Nephron (organoid): ENCODE measurements at regions not wholly inside any gene's neighbourhood (a gene's known extent, or its start where the extent isn't known, plus 50 kb on each side); places are given as distances from the start of the nearest gene placed in this dataset.

Source experiments
- H3K27ac Mint-ChIP-seq, 3 experiments: 2 replicates each; pipeline ENCODE4 v1.8.0; 2020; ENCODE audit warnings: mixed read lengths in 3 of 3, mild to moderate bottlenecking in 2 of 3, moderate library complexity in 1 of 3
- H3K27me3 Mint-ChIP-seq: 2 replicates; pipeline ENCODE4 v1.8.0; 2021; ENCODE audit warnings: low read depth, mild to moderate bottlenecking, moderate library complexity, mixed read lengths
- H3K36me3 Mint-ChIP-seq: 2 replicates; pipeline ENCODE4 v1.8.0; 2020; ENCODE audit warnings: low read depth, mixed read lengths
- H3K4me1 Mint-ChIP-seq: 2 replicates; pipeline ENCODE4 v1.8.0; 2020; ENCODE audit warnings: mixed read lengths
- H3K4me3 Mint-ChIP-seq, 3 experiments: 2 replicates each; pipeline ENCODE4 v1.8.0; 2020; ENCODE audit warnings: mild to moderate bottlenecking in 3 of 3, mixed read lengths in 3 of 3, moderate library complexity in 2 of 3
- H3K9me3 Mint-ChIP-seq: 2 replicates; pipeline ENCODE4 v1.8.0; 2020; ENCODE audit warnings: mixed read lengths
- TF ChIP-seq, protein P1 (sequence below), 3 experiments: fragments of 200-600 bp; sonication (generic); IDR thresholded peaks; one replicate each; pipeline ENCODE4 v1.5.0; 2021; ENCODE audit warnings: antibody characterized with exemption in 3 of 3; ENCODE audit not compliant: unreplicated experiment in 3 of 3

DNA sequence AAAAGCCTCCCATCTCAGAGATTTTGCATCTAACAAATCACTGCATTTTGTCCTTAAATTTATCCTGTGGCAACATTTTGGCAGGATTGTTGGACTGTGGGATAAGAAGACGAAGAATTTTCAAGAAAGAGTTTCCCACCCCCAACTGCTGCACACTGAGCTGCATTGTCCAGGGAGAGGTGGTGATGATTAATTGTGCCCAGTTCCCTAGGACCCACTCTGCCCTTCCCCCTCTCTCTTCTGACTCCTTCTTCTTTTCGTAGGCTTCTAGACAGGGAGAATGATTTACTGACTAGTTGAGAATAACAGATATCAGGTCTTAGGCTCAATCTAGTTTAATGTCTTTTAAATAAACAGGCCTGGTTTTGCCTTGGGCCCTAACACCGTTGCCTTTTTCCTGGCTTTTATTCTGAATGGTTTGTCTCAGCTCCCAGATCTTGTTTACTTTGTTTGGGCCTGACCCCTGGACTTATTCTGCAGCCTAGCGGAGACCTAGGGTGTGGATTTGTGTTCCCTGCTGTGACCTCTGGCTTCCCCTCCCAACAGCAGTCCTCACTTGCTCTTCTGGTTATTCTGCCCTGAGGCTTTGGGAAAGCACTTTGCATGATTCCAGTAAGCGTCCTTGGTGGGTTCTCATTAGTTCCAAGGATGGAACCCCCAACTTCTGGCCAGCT lies 233.3 kb downstream of the INSIG2 start:
- TF ChIP-seq, protein P1, sequence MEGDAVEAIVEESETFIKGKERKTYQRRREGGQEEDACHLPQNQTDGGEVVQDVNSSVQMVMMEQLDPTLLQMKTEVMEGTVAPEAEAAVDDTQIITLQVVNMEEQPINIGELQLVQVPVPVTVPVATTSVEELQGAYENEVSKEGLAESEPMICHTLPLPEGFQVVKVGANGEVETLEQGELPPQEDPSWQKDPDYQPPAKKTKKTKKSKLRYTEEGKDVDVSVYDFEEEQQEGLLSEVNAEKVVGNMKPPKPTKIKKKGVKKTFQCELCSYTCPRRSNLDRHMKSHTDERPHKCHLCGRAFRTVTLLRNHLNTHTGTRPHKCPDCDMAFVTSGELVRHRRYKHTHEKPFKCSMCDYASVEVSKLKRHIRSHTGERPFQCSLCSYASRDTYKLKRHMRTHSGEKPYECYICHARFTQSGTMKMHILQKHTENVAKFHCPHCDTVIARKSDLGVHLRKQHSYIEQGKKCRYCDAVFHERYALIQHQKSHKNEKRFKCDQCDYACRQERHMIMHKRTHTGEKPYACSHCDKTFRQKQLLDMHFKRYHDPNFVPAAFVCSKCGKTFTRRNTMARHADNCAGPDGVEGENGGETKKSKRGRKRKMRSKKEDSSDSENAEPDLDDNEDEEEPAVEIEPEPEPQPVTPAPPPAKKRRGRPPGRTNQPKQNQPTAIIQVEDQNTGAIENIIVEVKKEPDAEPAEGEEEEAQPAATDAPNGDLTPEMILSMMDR (IDR thresholded peaks at IDR 0.05; ENCODE audit: unreplicated experiment in 3 of 3): no peak
- no peaks in the 10 kb centered on the region for H3K9me3 Mint-ChIP-seq

DNA sequence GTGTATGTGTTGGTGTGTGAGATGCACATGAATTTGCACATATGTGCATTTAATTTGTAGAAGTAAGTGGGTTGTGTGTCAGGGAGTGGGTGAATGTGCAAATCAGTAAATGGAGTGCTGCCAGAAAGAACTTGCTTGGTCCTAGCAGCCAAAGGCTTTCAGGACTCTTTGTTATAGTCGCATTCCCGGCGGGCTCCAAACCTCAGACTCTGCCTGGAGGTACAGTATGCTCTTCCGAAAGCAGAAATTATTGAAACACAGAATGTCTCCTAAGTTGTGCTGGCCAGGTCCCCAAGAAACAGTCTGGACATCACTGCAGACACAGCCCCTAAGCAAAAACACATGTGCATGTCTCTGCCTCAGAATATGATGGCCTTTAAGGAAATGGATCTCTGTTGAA lies 232.4 kb downstream of the INSIG2 start:
- H3K27ac Mint-ChIP-seq: peak overlapping the region; percentile 49 to 54 (median 51)
- TF ChIP-seq, protein P1 (IDR thresholded peaks at IDR 0.05; ENCODE audit: unreplicated experiment in 3 of 3): no peak
- no peaks in the 10 kb centered on the region for H3K36me3 Mint-ChIP-seq
- no peak overlapping the region for H3K4me3 Mint-ChIP-seq
- peaks cover 6% of the 10 kb centered on the region for H3K27me3 Mint-ChIP-seq
- no peaks in the 10 kb centered on the region for H3K9me3 Mint-ChIP-seq
- peaks cover 38% of the 10 kb centered on the region for H3K4me1 Mint-ChIP-seq

More for the DNA sequence above, 233.3 kb downstream of the INSIG2 start:
- H3K27ac Mint-ChIP-seq: peak overlapping the region; percentile 29 to 50 (median 49)
- H3K36me3 Mint-ChIP-seq: no peaks in the 10 kb centered on the region
- H3K4me3 Mint-ChIP-seq: no peak overlapping the region
- H3K27me3 Mint-ChIP-seq: peaks cover 6% of the 10 kb centered on the region
- H3K4me1 Mint-ChIP-seq: peaks cover 38% of the 10 kb centered on the region

GRCh38 chr2:118320196-118320595 lies 231.9 kb downstream of the INSIG2 start:
- peak overlapping the region; percentile 49 to 54 (median 51) for H3K27ac Mint-ChIP-seq

GRCh38 chr2:118319271-118319684 lies 231.0 kb downstream of the INSIG2 start:
- TF ChIP-seq, protein P1 (IDR thresholded peaks at IDR 0.05; ENCODE audit: unreplicated experiment in 3 of 3): no peak
- H3K27me3 Mint-ChIP-seq: peaks cover 6% of the 10 kb centered on the region

More at GRCh38 chr2:118320196-118320595, 231.9 kb downstream of the INSIG2 start:
- H3K36me3 Mint-ChIP-seq: no peaks in the 10 kb centered on the region
- peaks cover 38% of the 10 kb centered on the region for H3K4me1 Mint-ChIP-seq
- no peaks in the 10 kb centered on the region for H3K9me3 Mint-ChIP-seq
- TF ChIP-seq, protein P1 (IDR thresholded peaks at IDR 0.05; ENCODE audit: unreplicated experiment in 3 of 3): no peak
- H3K27me3 Mint-ChIP-seq: peaks cover 6% of the 10 kb centered on the region
- no peak overlapping the region for H3K4me3 Mint-ChIP-seq

DNA sequence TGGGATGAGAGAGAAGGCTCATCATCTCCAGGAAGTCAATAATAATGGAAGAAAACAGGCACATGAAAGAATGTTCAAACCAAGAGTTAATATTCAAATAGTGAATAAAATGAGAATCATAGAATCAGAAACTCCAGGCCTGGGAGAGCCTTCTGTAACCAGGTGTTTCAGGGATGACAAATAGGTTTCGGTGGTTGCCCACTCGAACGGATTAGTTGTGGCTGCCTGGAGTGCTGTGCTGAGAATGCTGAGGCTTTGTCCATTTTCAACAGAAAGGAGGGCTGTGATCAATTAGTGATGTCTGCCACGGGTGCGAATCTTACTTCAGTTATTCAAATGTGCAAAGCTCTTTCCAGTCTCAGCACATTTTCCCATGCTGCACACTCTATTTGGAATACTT lies 227.3 kb downstream of the INSIG2 start:
- Mint-ChIP-seq H3K9me3 (no peaks in the 10 kb centered on the region), H3K27me3 (peaks cover 9% of the 10 kb centered on the region), H3K36me3 (no peaks in the 10 kb centered on the region), H3K27ac (no peak overlapping the region), H3K4me1 (peaks cover 48% of the 10 kb centered on the region), H3K4me3 (no peak overlapping the region)
- TF ChIP-seq, protein P1 (IDR thresholded peaks at IDR 0.05; ENCODE audit: unreplicated experiment in 3 of 3): no peak

More at GRCh38 chr2:118319271-118319684, 231.0 kb downstream of the INSIG2 start:
- Mint-ChIP-seq H3K4me3 (peak overlapping the region in 2 of 3 experiments; percentile 1 to 5), H3K36me3 (no peaks in the 10 kb centered on the region), H3K27ac (peak overlapping the region; percentile 38 to 75 (median 72)), H3K9me3 (no peaks in the 10 kb centered on the region), H3K4me1 (peaks cover 38% of the 10 kb centered on the region)
